Fibroblast of lung (primary cell): ENCODE measurements at regions not wholly inside any gene's neighbourhood (a gene's known extent, or its start where the extent isn't known, plus 50 kb on each side); places are given as distances from the start of the nearest gene placed in this dataset.
"Not testable (repeated sequence)": the region's sequence is repeated elsewhere in the genome, so short reads cannot be mapped to it uniquely, and the experiment has no call there.

Experiments used
- EZH2 ChIP-seq: IDR thresholded peaks from 2 replicates; pipeline ENCODE4 v1.5.1; 2012; ENCODE audit warnings: low read length, control low read depth, mild to moderate bottlenecking; ENCODE audit errors: missing control alignments
- TF ChIP-seq, protein P1 (sequence below), 2 donors: IDR thresholded peaks in 1 of 2; conservative IDR thresholded peaks in 1 of 2; 1 replicate in 1 of 2; 2 replicates in 1 of 2; pipeline ENCODE4 v1.5.1; 2011 to 2012; ENCODE audit warnings: low read length in 2 of 2, control low read depth in 1 of 2, inconsistent platforms in 1 of 2, low read depth in 1 of 2, mild to moderate bottlenecking in 1 of 2

DNA sequence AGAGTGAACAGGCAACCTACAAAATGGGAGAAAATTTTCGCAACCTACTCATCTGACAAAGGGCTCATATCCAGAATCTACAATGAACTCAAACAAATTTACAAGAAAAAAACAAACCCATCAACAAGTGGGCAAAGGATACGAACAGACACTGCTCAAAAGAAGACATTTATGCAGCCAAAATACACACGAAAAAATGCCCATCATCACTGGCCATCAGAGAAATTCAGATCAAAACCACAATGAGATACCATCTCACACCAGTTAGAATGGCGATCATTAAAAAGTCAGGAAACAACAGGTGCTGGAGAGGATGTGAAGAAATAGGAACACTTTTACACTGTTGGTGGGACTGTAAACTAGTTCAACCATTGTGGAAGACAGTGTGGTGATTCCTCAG lies 1146.2 kb upstream of the SEMA6A start:
- TF ChIP-seq, protein P1, sequence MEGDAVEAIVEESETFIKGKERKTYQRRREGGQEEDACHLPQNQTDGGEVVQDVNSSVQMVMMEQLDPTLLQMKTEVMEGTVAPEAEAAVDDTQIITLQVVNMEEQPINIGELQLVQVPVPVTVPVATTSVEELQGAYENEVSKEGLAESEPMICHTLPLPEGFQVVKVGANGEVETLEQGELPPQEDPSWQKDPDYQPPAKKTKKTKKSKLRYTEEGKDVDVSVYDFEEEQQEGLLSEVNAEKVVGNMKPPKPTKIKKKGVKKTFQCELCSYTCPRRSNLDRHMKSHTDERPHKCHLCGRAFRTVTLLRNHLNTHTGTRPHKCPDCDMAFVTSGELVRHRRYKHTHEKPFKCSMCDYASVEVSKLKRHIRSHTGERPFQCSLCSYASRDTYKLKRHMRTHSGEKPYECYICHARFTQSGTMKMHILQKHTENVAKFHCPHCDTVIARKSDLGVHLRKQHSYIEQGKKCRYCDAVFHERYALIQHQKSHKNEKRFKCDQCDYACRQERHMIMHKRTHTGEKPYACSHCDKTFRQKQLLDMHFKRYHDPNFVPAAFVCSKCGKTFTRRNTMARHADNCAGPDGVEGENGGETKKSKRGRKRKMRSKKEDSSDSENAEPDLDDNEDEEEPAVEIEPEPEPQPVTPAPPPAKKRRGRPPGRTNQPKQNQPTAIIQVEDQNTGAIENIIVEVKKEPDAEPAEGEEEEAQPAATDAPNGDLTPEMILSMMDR (conservative IDR thresholded peaks at IDR 0.05 in 1 of 2, IDR thresholded peaks at IDR 0.05 in 1 of 2; ENCODE audit: low read depth in 1 of 2, low read length in 2 of 2): not testable (repeated sequence)
- not testable (repeated sequence) for TF ChIP-seq EZH2
